SH-SY5Y (cell line): ENCODE measurements at regions not wholly inside any gene's neighbourhood (a gene's known extent, or its start where the extent isn't known, plus 50 kb on each side); places are given as distances from the start of the nearest gene placed in this dataset.

Experiments used
- GATA2 ChIP-seq: IDR thresholded peaks from 2 replicates; pipeline ENCODE4 v1.6.1; 2011; ENCODE audit warnings: mild to moderate bottlenecking, low read depth, low read length
- GATA3 ChIP-seq: IDR thresholded peaks from 2 replicates; pipeline ENCODE4 v1.6.1; 2011; ENCODE audit warnings: low read depth, mild to moderate bottlenecking, low read length, moderate library complexity

- no peak for TF ChIP-seq GATA2
- no peak for TF ChIP-seq GATA3
Measured at GRCh38 chr16:48076455-48077012, 79.3 kb downstream of the ABCC12 start.

GRCh38 chr16:48075398-48075797 lies 80.4 kb downstream of the ABCC12 start:
- TF ChIP-seq GATA2, result no peak
- TF ChIP-seq GATA3, result no peak

GRCh38 chr16:48067388-48067787 lies 88.4 kb downstream of the ABCC12 start:
- TF ChIP-seq GATA3 (no peak), GATA2 (no peak)

GRCh38 chr16:48064971-48065370 lies 90.8 kb downstream of the ABCC12 start:
- no peak for TF ChIP-seq GATA3
- no peak for TF ChIP-seq GATA2

- peak; percentile 93 for TF ChIP-seq GATA2
- peak; percentile 96 for TF ChIP-seq GATA3
Measured at GRCh38 chr16:48062681-48063080, 93.1 kb downstream of the ABCC12 start.

- TF ChIP-seq GATA2 (no peak), GATA3 (no peak)
Measured at GRCh38 chr16:48059936-48060335, 95.9 kb downstream of the ABCC12 start.

GRCh38 chr16:48057048-48057447 lies 98.7 kb downstream of the ABCC12 start:
- TF ChIP-seq GATA3 (no peak), GATA2 (no peak)

GRCh38 chr16:48054881-48055601 lies 100.8 kb downstream of the ABCC12 start:
- TF ChIP-seq GATA2 (peak; percentile 49; the same call in 1 of the 2 replicates), GATA3 (no peak)

GRCh38 chr16:48053418-48053745 lies 102.4 kb downstream of the ABCC12 start:
- TF ChIP-seq GATA2 (no peak), GATA3 (no peak)

GRCh38 chr16:48052731-48053417 lies 102.9 kb downstream of the ABCC12 start:
- TF ChIP-seq GATA3, result no peak
- TF ChIP-seq GATA2, result no peak

GRCh38 chr16:48050871-48051270 lies 104.9 kb downstream of the ABCC12 start:
- TF ChIP-seq GATA2, result no peak
- TF ChIP-seq GATA3, result no peak

GRCh38 chr16:48049847-48050246 lies 105.9 kb downstream of the ABCC12 start:
- no peak for TF ChIP-seq GATA3
- TF ChIP-seq GATA2, result 0 out of 2 replicates have a peak, but pooled peaks have one; percentile 36

- TF ChIP-seq GATA2 (no peak), GATA3 (no peak)
Measured at GRCh38 chr16:48047720-48048119, 108.1 kb downstream of the ABCC12 start.

GRCh38 chr16:48047241-48047640 lies 108.6 kb downstream of the ABCC12 start:
- no peak for TF ChIP-seq GATA2
- TF ChIP-seq GATA3, result no peak

- no peak for TF ChIP-seq GATA3
- no peak for TF ChIP-seq GATA2
Measured at GRCh38 chr16:48044117-48044516, 111.7 kb downstream of the ABCC12 start.

- TF ChIP-seq GATA3 (no peak), GATA2 (no peak)
Measured at GRCh38 chr16:48041981-48042421, 113.8 kb downstream of the ABCC12 start.
